ENCODE measurements at regions not wholly inside any gene's neighbourhood (a gene's known extent, or its start where the extent isn't known, plus 50 kb on each side); places are given as distances from the start of the nearest gene placed in this dataset.

GRCh38 chr4:41799126-41799525, 50.6 kb upstream of the PHOX2B start:
- FAIRE-seq (no peak), DNase-seq (ENCODE audit: extremely low spot score, insufficient read length, low read depth) (no peak)
